CD4-positive, alpha-beta T cell treated with Interleukin-1 beta for 1 hour (primary cell): ENCODE measurements at regions not wholly inside any gene's neighbourhood (a gene's known extent, or its start where the extent isn't known, plus 50 kb on each side); places are given as distances from the start of the nearest gene placed in this dataset.

Experiments
- DNase-seq, 2 donors: peaks; one replicate each; pipeline ENCODE4 v3.0.0-alpha.2; 2020 to 2022

DNA sequence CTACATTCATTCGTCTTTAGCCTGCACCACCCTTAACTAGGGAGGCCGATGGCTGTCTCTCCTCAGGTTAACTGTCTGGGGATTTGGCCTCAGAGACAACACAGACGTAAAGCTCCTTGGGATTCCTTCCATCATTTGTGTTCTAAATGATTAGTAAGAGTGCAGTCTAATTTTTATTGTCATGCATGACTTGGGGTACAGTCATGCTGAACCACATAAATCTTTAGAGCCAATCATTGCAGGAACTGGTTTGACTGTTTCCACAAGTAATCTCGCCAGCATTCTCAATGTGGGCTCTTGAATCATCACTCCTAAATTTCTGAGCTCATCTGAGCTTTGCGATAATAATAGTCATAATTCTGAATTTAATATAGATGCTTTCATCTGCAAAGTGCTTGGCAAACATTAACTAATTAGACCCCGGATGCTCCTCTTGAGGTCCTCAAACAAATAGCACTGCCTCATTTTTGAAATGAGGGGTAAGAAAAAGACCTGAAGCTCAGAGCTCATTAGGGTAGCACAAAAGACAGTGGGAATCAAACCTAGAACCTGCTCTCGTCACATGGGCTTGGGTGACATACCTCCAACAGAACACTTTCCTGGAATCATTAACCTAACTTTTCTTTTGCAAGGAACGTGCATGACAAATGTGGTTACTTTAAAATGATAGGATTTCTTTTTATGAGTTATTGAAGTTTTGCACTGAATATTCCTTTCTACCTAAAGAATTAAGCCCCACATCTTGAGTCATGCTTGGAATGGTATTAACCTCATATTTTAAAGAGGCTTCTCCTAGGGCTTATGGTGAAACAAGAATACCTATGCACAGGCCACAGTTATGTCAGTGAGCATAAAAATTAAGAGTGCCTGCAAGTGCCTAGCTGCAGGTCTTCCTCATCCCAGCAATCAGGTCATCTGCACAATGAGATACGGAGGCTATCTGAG lies 118.9 kb upstream of the NRP1 start:
- no peak for DNase-seq

DNA sequence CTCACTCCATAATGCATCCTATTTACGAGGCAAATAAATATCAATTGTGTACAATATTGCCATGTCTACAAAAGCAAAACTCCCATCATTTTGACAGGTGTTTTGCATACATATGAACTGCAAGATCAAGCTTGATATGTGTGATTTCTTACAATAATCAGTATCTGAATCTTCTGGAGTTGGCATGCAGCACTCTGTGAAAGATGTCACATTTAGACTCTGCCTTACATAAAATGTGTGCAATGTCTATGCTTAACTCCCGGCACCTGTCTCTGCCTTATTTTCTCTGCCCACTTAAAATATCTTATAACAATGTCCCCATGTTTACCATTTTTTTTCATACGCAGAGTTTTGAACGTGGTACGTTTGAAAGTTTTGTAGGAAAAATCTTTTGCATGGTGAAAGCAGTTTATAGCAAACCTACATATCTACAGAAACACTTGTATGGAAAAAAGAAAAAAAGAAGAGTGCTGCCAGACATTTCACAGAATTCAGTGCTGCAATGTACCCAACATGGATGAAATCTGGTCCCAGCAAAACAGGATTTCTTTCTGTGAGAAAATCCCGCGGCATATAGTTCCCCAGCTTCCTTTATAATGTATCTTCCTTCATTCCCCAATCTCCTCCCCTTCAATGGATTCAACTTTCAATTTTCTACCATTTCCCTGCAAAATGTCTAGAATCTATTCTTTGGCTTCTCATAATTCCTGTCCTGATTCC lies 114.1 kb upstream of the NRP1 start:
- DNase-seq: no peak

GRCh38 chr10:33441561-33441960 lies 107.1 kb upstream of the NRP1 start:
- no peak for DNase-seq

DNA sequence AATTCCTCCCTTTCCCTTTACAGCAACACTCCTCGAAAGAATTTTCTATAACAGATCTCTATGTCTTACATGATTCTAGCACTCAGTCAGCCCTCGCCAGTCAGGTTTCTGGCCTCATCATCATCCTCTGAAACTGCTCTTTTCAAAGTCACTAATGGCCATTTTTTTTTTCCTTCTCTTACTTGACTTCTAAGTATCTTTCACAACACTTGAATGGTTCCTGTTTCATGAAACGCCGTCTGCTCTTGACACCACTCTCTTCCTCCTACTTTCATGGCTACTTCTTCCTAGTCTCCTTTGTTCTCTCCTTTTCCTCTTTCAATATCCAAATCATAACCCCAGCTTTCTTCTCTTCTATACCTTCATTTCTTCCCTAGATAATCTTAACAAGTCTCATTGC lies 100.5 kb upstream of the NRP1 start:
- no peak for DNase-seq

GRCh38 chr10:33428682-33429081 lies 94.2 kb upstream of the NRP1 start:
- DNase-seq: no peak

DNA sequence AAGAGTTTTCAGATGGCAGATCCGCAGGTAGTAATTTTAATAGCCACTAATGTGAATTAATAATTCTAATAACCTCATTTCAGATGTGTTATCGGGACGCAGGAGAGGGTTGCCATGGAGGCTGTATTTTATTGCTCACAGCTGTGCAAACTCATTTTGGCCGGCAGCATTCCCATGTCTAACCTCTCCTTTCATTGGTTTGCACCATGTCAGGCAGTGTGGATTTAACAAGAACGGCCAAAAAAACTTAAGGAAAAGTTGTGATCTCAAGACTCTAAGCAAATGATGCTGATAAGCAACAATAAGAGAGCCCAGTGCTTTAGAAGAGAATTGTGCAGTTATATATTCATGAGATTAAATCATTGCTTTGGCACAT lies 88.7 kb upstream of the NRP1 start:
- no peak for DNase-seq

DNA sequence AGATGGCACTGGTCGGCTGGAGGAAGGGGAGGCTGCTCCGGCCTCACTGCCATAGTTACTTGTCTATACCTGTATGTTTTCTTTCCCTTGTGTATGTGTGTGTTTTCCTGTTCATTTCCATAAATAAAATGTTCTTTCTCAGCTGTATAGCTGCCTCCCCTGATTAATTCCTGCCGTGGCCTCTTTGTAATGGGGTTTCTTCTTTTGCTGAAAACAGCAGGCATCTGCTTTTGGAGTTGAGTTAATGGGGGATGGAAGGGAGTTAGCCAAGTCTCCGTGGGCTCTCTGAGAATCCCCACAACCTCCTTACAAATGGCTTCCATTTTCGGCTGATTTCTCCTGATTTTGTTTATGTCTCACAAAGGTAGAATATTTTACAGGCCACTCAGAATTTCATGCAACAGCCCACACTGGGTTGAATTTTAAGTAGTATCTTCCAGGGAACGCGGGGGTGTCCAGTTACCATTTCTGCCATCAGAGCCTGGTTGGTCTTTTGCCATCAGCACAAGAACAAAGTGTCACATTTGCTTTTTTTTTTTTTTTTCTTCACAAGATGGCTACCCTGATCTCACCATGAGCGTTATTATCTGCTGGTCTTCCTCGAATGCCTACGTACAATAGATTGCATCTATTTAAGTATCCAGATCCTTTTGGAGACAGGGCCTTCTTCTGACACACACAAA lies 88.1 kb upstream of the NRP1 start:
- no peak for DNase-seq

DNA sequence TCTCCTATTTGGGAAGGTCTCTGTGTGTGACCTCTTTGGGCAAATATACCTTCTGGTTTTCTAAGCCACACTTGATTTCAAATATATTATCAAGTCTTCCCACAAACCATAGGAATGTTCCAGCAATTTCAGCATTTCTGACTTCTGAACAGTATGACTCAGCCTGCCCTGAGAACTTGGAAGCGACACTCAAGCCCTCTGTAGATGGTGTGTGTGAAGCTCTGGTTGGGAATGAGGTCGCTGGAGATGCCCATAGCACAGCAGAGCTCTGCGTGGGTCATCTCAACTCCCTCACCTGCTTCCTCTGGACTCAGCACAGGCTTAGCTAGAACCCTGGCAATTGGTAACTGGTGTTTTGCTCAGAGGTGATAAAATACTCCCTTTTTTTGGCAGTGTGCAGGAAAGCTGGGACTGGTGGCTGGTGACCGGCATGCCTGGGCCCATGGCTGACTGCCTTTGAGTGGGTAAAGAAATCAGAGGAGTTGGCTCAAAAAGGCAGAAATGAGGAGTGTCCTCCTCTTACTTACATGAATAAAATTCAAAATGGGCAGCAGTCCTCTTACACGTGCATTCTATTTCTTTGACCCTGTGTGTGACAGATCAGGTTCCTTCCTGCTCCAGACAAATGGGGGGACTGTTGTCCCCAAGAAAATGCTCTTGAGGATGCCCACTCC lies 87.5 kb upstream of the NRP1 start:
- no peak for DNase-seq

- DNase-seq: no peak
These were observed 84.8 kb upstream of the NRP1 start for GRCh38 chr10:33419311-33419710.

DNA sequence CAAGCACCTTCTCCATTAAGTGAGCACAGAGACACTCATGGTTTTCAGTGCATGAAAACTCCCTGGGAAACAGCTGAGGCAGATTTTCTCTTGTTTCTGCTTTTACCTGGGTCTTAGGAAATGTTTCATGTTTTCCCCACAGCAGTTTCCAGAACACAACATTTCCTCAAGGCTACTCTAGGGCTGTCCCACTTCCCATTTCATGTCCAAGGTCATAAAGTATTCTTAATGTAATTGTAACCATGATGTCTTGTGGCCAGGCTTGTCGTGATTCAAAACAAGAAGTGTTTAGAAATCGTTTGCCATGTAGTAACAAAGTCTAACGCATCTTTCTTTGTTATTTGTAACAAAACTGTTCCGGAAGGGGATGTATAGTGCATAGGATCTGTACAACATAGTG lies 83.8 kb upstream of the NRP1 start:
- no peak for DNase-seq

GRCh38 chr10:33416691-33417090 lies 82.2 kb upstream of the NRP1 start:
- DNase-seq: no peak

- no peak for DNase-seq
These were observed 81.7 kb upstream of the NRP1 start for GRCh38 chr10:33416209-33416608.

DNA sequence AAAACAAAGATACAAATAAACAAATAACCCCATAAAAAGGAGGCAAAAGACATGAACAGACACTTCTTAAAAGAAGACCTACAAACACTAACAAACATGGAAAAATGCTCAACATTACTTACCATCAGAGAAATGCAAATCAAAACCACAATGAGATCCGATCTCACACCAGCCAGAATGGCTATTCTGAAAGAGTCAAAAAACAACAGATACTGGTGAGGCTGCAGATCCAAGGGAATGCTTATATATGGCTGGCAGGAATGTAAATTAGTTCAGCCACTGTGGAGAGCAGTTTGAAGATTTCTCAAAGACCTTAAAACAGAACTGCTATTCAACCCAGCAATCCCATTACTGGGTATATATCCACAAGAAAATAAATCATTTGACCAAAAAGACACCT lies 80.4 kb upstream of the NRP1 start:
- DNase-seq: no peak

DNA sequence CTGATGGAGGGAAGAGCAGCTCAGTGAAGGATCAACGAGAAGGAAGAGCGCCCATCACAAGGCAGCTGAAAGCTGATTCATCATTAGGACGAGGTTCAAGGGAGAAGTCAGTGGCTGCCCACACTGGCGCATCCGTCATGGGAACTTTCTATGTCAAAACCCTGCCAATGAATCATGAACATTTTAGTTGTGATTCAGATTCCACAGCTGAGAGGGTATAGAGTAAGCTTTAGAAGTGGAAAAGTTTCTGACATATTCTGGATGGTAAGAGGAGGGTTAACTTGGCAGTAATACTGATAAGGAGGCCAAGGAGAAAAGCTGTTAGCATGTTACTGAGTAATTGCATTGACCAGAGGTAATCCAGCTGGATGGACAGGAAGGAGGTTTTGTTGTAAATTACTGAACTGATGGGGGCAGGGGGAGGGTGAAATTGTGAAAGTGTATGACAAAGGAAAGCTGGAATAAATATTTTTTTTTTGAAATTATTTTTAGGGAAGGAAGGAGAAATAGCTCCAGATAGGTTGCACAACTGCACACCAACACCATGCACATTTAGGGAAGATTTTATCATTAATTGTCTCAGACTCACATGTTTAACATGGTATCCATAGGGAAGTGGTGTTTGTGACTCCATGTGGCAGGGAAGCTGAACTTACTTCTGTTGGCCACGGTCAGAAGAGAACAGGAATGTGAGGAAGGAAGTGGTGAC lies 78.3 kb upstream of the NRP1 start:
- peak in 1 of 2 donors; percentile 20 for DNase-seq

GRCh38 chr10:33412241-33412640 lies 77.8 kb upstream of the NRP1 start:
- DNase-seq: no peak

GRCh38 chr10:33410860-33411234 lies 76.4 kb upstream of the NRP1 start:
- DNase-seq: no peak

GRCh38 chr10:33410096-33410859 lies 75.8 kb upstream of the NRP1 start:
- DNase-seq: no peak

GRCh38 chr10:33406596-33406995 lies 72.1 kb upstream of the NRP1 start:
- DNase-seq: no peak

DNA sequence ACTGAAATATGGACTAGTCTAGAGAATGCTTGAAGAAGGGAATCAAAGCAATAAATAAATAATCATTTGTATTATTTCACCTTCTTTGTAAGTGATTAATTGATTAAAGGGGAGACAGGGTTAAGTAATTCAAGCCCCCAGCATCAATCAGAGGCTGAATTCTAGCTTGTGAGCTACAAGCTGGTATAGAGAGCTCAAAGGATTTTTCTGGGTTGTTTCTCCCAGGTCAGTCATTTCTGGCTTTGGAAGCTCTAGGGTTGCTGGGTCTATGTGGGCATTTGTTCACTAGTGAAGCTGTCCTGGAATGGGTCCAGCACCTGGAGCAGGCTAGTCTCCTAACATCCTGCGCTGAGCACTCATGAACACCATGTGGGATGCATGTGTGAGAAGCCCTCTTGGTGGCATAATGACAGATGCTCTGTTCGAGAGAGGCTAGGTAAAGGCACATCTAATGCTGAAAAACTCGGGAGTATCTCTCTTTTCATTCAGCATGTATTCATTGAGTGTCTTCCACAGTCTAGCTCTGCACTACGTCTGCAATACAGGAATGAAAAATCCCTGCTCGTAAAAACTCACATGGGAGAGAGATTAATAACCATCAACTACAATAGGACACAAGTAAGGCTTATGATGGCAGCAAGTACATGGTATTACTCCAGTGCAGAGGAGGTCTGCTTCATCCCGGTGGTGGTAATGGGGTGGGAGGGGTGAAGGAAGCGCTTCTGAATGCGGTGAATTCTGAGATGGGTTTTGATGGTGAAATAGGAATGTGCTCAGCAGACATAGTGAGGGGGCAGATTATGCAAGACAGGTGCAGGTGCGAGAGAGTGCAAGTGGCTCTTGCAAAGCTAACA lies 68.0 kb upstream of the NRP1 start:
- no peak for DNase-seq

DNA sequence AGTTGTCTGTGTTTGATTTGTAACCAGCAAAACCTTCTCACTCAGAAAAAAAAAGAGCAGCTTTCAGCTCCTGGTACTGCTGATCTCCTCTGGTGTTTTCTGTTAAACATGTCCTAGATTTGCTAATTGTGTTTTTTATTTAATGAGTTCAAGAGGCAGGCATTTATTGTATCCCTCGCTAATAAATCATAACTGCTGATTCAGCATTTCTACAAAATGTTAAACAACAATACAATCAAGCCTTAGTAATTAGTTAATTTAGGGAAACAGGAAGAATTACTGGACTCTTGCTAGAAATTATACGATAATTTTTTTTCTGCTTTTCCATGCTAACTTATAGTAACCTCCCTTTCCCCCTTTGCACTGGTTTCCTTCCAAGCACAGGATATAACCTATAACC lies 66.8 kb upstream of the NRP1 start:
- DNase-seq: no peak

GRCh38 chr10:33398796-33399195 lies 64.3 kb upstream of the NRP1 start:
- DNase-seq: no peak
